Choroid plexus epithelial cell (primary cell): ENCODE measurements at regions not wholly inside any gene's neighbourhood (a gene's known extent, or its start where the extent isn't known, plus 50 kb on each side); places are given as distances from the start of the nearest gene placed in this dataset.

ENCODE experiments used
- DNase-seq: peaks from one replicate; pipeline ENCODE4 v3.0.0-alpha.2; 2010; ENCODE audit warnings: low read depth
- H3K4me3 ChIP-seq: 2 replicates; pipeline ENCODE4 v1.5.1; 2011; ENCODE audit warnings: low read depth, mild to moderate bottlenecking, control low read depth, low read length, moderate library complexity
- CTCF ChIP-seq: conservative IDR thresholded peaks from 2 replicates; pipeline ENCODE4 v1.5.1; 2011; ENCODE audit warnings: low read depth, mild to moderate bottlenecking, control low read depth, inconsistent platforms, low read length, moderate library complexity

GRCh38 chr4:81974523-81974922 is 399.3 kb downstream of the HNRNPD start:
- H3K4me3 ChIP-seq = no peak overlapping the region
- no peak for TF ChIP-seq CTCF
- no peak for DNase-seq

- DNase-seq = no peak
- no peak for TF ChIP-seq CTCF
- no peak overlapping the region for H3K4me3 ChIP-seq
Observed at GRCh38 chr4:81971637-81972381, 402.0 kb downstream of the HNRNPD start.

- DNase-seq = no peak
- no peak for TF ChIP-seq CTCF
- no peak overlapping the region for H3K4me3 ChIP-seq
Observed at GRCh38 chr4:81971061-81971460, 402.7 kb downstream of the HNRNPD start.

- no peak for TF ChIP-seq CTCF
- no peak for DNase-seq
- H3K4me3 ChIP-seq = no peak overlapping the region
Observed at GRCh38 chr4:81970454-81970853, 403.3 kb downstream of the HNRNPD start.

- no peak for DNase-seq
- no peak for TF ChIP-seq CTCF
- no peak overlapping the region for H3K4me3 ChIP-seq
Observed at GRCh38 chr4:81966676-81967075, 407.1 kb downstream of the HNRNPD start.

- no peak overlapping the region for H3K4me3 ChIP-seq
- DNase-seq = no peak
- no peak for TF ChIP-seq CTCF
Observed at GRCh38 chr4:81965911-81966310, 407.9 kb downstream of the HNRNPD start.

GRCh38 chr4:81965454-81965853 is 408.3 kb downstream of the HNRNPD start:
- no peak for DNase-seq
- H3K4me3 ChIP-seq = no peak overlapping the region
- no peak for TF ChIP-seq CTCF
